GM18873 (cell line): ENCODE measurements at regions not wholly inside any gene's neighbourhood (a gene's known extent, or its start where the extent isn't known, plus 50 kb on each side); places are given as distances from the start of the nearest gene placed in this dataset.

ENCODE experiments used
- ATAC-seq: cut with Tn5 transposase; IDR thresholded peaks from one replicate; pipeline ENCODE4 v1.9.1; 2021; ENCODE audit warnings: mild to moderate bottlenecking, moderate library complexity, moderate number of reproducible peaks; ENCODE audit not compliant: unreplicated experiment, low FRiP score

DNA sequence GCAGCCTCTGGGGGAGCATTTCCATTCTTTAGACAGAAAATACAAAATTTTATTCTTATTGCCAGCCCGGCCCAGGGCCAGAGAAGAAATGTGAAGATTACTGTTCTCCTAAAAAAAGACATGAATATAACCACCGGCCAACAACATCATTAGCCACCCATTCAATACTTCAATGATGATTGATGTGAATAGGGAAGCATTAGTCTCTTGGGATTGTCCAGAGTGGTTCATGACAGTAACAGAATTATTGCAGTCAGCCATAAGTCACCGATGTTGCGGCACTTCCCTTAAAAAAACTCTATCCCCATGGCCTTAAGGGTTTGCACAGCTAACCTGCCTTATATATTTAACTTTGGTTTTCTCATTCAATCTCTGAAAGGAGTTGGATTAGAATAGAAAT lies 418.7 kb downstream of the CENPC start:
- no peak for ATAC-seq

- no peak for ATAC-seq
Observed at GRCh38 chr4:67125636-67126514, 419.4 kb downstream of the CENPC start.

GRCh38 chr4:67124716-67125115 lies 420.6 kb downstream of the CENPC start:
- no peak for ATAC-seq

- no peak for ATAC-seq
Observed at GRCh38 chr4:67122029-67122428, 423.3 kb downstream of the CENPC start.

GRCh38 chr4:67120369-67120768 lies 424.9 kb downstream of the CENPC start:
- ATAC-seq: no peak

DNA sequence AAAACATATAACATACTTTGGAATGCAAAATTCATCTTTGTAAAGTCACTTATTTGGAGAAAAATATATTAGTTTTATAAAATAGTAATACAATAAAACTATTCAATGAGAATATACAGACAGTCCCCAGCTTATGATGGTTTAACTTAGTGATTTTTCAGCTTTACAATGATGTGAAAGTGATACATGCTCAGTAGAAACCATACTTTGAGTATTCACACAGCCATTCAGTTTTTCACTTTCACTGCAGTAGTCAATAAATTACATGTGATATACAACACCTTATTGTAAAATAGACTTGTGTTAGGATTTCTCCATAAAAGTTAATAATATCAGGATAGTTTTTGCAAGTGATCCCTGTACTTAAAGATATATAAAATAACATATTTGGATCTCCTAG lies 436.0 kb downstream of the CENPC start:
- no peak for ATAC-seq

- ATAC-seq: no peak
Observed at GRCh38 chr4:67106861-67107460, 438.3 kb downstream of the CENPC start.

GRCh38 chr4:67104145-67104544 lies 441.2 kb downstream of the CENPC start:
- no peak for ATAC-seq

DNA sequence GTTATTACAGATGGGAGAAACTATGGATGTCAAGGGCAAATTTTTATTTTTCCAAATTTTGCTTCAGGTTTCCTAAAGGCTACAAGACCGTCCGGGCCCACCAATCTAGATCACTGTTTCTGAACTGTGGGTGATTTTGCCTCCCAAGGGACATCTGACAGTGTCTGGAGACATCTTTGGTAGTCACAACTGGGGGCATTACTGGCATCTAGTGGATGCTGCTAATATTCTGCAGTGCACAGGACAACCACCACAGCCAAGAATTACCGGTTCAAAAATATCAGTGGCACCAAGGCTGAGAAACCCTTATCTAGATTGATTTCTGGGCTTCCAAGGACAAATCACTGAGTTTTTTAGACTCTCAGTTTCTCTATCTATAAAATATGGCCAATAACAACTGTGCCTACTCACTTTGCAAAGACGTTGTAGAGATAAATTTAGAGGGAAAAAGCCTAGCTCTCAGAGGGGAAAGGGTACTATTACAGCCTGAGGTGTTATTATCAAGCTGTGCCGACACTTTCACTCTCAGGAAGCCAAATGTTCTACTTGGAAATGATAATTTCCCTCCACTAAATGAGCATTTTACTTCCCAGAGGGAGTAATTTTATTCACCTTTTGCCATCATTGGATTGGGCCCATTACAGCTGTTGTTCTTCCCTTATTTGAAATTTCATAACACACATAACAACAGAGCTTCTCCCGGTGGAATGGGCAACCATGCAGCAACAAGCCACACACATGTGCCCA lies 442.1 kb downstream of the CENPC start:
- no peak for ATAC-seq

DNA sequence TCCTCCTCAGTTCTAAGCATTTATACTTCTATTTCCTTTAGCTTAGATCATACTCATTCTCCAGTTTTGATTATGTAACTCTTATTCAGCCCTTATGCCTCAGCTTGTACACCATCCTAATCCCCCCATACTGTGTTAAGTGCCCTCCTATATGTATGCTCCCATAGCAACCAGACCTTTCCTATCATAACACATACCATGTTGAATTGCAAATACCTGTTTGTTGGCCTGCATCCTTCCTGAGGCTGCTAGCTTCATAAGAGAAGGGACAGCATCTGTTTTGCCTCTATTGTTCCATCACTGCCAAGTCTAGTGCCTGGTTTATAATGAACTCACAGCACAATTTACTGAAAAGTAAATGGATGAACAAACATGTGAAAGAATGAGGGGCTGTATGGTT lies 443.7 kb downstream of the CENPC start:
- no peak for ATAC-seq

DNA sequence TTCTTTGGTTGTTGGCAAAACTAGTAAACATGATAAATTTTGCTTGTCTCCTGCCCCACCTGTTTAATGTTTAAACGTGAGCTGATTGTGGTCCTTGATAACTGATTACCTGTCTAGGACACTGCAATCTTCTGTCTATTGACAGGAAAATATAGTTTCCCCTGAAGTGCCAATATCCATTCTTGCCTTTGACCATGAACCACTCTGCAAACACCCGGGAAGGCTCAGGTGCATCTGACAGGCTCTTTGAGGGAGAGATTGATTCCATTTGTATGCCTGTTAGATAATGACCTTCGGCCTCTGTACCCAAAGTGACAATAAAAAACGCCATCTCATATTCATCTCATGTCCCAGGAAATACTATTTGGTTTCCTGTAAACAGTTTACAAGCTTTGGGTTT lies 453.0 kb downstream of the CENPC start:
- ATAC-seq: no peak

DNA sequence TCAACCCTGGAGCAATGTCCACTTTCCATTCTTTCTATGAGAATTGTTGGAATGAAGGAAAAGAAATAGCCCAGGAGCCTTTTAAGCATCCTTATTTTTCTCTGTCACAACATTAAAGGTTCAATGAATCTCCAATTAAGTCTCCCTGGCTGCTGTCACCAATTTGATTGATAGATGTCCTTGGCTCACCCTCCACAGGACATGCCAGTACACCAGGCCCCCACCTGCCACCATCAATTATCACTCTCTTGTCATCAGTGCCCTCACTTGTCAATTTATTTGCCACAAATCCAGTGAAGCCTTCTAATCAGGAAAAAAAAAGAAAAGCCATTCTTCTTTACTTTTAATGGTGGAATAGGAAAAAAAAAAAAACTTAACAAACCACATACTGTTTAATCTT lies 453.6 kb downstream of the CENPC start:
- no peak for ATAC-seq

DNA sequence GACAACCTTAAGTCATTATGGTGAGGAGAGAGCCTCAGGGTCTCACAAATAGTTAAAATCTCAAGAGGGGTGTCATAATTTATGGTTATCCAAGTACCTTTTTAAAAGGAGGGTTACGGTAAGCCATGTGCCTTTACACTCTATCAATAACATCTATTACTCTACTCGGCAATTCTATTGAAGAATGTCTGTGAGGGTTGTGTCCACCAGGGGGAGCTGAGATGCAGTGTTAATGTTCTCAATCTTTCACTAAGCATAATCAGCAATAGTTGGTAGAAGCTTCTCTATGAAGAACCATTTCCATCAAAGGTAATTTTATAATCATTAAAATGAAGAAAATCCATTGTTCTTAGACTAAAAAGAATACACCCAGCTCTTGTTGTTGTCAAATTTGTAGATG lies 457.4 kb downstream of the CENPC start:
- no peak for ATAC-seq

DNA sequence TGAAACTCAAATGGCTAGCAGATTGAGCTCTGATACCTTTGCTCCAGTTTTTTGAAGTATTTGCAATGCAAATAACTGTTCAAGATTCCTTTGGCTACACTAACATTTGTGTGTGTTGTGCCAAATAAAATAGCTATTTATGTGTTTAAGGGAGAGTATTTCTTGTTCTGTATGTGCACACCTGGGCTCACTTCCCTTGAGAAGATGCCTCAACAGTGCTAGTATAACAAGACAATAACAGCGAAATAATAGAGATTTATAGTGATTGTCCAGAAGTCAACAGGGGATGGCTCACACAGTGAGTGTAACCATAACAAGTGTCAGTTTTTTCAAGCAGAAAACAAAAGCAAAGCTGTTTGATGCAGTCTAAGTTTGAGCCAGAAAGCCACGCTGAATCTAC lies 460.5 kb downstream of the CENPC start:
- ATAC-seq: no peak

- ATAC-seq: no peak
Observed at GRCh38 chr4:67083496-67083895, 461.8 kb downstream of the CENPC start.

- ATAC-seq: no peak
Observed at GRCh38 chr4:67082746-67083145, 462.6 kb downstream of the CENPC start.

GRCh38 chr4:67080046-67080557 lies 465.2 kb downstream of the CENPC start:
- ATAC-seq: no peak

GRCh38 chr4:67071641-67072040 lies 473.7 kb downstream of the CENPC start:
- ATAC-seq: no peak

GRCh38 chr4:67055319-67055718 lies 490.0 kb downstream of the CENPC start:
- ATAC-seq: no peak

DNA sequence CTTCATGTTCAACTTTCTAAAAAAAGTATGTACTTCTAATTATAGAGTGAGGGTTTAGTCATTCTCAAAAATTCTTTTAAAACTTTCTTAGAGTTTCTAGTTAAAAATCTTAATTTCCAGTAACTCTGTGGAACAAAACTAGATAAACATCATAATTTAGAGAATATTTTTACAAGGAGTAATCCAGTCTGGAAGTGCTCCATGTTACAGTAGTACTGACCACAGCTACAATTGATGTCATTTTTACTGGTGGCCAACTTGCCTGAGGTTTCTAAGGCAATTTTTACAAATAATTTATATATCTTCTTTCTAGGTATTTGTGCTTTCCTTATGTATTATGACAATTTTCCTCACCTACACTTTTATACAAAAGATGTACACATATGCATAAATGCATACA lies 490.4 kb downstream of the CENPC start:
- ATAC-seq: no peak
